RWPE1 (cell line): ENCODE measurements at regions not wholly inside any gene's neighbourhood (a gene's known extent, or its start where the extent isn't known, plus 50 kb on each side); places are given as distances from the start of the nearest gene placed in this dataset.
A peak's percentile ranks its signal among the peaks of the same experiment; 100 is the strongest.

Source experiments
- CTCF ChIA-PET: fragments of 350-600 bp; sonication (Branson Sonifier 250); formaldehyde crosslinking; extraction: SDS; loops from one replicate; lab custom pipeline; 2021; lab: Yijun Ruan, JAX
- POLR2A ChIA-PET: fragments of 400-600 bp; formaldehyde crosslinking; extraction: SDS; loops from one replicate; lab custom pipeline; 2020; ENCODE audit warnings: antibody characterized with exemption; ENCODE audit not compliant: low non-redundant PET; lab: Yijun Ruan, JAX
- DNase-seq: peaks from one replicate; pipeline ENCODE4 v3.0.0; 2012; ENCODE audit warnings: low spot score
- H3K27ac ChIP-seq: fragments of 450-650 bp; 2 replicates; pipeline ENCODE4 v1.5.1; 2017
- TF ChIP-seq, protein P1 (sequence below): fragments of 450-650 bp; conservative IDR thresholded peaks from 2 replicates; pipeline ENCODE4 v1.5.1; 2017; ENCODE audit warnings: low read depth, mild to moderate bottlenecking

- H3K27ac ChIP-seq = no peak overlapping the region
- POLR2A ChIA-PET = no interaction called here
- CTCF ChIA-PET = no interaction called here
- TF ChIP-seq, protein P1, sequence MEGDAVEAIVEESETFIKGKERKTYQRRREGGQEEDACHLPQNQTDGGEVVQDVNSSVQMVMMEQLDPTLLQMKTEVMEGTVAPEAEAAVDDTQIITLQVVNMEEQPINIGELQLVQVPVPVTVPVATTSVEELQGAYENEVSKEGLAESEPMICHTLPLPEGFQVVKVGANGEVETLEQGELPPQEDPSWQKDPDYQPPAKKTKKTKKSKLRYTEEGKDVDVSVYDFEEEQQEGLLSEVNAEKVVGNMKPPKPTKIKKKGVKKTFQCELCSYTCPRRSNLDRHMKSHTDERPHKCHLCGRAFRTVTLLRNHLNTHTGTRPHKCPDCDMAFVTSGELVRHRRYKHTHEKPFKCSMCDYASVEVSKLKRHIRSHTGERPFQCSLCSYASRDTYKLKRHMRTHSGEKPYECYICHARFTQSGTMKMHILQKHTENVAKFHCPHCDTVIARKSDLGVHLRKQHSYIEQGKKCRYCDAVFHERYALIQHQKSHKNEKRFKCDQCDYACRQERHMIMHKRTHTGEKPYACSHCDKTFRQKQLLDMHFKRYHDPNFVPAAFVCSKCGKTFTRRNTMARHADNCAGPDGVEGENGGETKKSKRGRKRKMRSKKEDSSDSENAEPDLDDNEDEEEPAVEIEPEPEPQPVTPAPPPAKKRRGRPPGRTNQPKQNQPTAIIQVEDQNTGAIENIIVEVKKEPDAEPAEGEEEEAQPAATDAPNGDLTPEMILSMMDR = no peak
- no peak for DNase-seq
Observed at GRCh38 chr13:47178090-47178950, 281.5 kb upstream of the HTR2A start.

- H3K27ac ChIP-seq = no peak overlapping the region
- ChIA-PET CTCF (no interaction called here), POLR2A (no interaction called here)
- no peak for DNase-seq
- TF ChIP-seq, protein P1 = no peak
Observed at GRCh38 chr13:47175172-47175866, 278.5 kb upstream of the HTR2A start.

GRCh38 chr13:47170971-47171370 lies 274.1 kb upstream of the HTR2A start:
- ChIA-PET POLR2A (no interaction called here), CTCF (no interaction called here)
- no peak for DNase-seq
- TF ChIP-seq, protein P1 = no peak
- no peak overlapping the region for H3K27ac ChIP-seq

DNA sequence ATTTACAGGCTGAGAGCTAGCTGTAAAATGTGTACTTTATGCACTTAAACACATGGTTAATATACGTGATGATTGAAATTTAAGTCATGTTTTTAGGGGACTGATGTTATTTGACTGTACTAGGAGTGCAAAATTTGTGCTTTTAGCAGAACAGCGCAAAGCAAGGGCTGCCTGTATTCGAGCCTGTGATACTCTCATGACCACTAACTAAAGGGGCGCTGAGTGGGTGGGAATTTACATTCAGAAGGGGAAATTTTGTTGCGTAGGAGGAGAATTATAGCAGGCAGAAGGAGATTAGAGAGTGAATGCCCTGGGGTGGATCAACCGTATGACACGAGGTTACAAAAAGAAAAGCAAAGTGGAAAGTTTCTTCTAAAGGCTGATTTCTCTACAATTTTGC lies 271.8 kb upstream of the HTR2A start:
- H3K27ac ChIP-seq = no peak overlapping the region

DNA sequence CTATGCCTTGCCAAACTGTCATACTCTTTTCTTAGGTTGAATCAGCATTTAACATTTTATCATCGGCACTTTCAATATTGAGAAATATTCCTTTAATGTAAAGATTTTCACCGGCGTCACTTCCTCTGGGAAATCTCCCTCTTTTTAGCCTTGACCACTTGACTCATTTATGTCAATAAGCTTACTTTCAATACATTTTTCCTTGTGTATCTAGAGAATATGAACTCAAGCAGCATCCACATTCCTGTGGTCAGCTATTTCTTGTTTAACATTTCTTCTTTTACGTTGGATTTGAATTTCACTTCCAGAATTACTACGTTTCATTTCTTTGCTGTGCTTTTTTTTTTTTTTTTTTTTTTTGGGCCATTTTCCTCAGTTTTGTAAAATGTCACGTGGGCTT lies 271.2 kb upstream of the HTR2A start:
- CTCF ChIA-PET = no interaction called here
- TF ChIP-seq, protein P1 = no peak
- H3K27ac ChIP-seq = no peak overlapping the region
- POLR2A ChIA-PET = no interaction called here
- peak; percentile 29 for DNase-seq

More for the DNA sequence above, 271.8 kb upstream of the HTR2A start:
- ChIA-PET POLR2A (no interaction called here), CTCF (no interaction called here)
- TF ChIP-seq, protein P1 = no peak
- no peak for DNase-seq

- H3K27ac ChIP-seq = no peak overlapping the region
- ChIA-PET POLR2A (no interaction called here), CTCF (no interaction called here)
- TF ChIP-seq, protein P1 = no peak
- no peak for DNase-seq
Observed at GRCh38 chr13:47166336-47166735, 269.5 kb upstream of the HTR2A start.
